CD4-positive, alpha-beta memory T cell (primary cell): ENCODE measurements at regions not wholly inside any gene's neighbourhood (a gene's known extent, or its start where the extent isn't known, plus 50 kb on each side); places are given as distances from the start of the nearest gene placed in this dataset.
"Not testable (repeated sequence)": the region's sequence is repeated elsewhere in the genome, so short reads cannot be mapped to it uniquely, and the experiment has no call there.

Experiments
- CTCF ChIA-PET: fragments of 350-600 bp; sonication (Branson Sonifier 250); formaldehyde crosslinking; loops from one replicate; lab custom pipeline; 2021; ENCODE audit warnings: inconsistent platforms; ENCODE audit not compliant: partially characterized antibody; lab: Charles Lee
- POLR2A ChIA-PET: fragments of 350-600 bp; sonication (Branson Sonifier 250); formaldehyde crosslinking; loops from one replicate; lab custom pipeline; 2021; ENCODE audit not compliant: partially characterized antibody; lab: Charles Lee
- DNase-seq, 5 donors: peaks; one replicate each; pipeline versions ENCODE4 v3.0.0 to v3.0.0-alpha.2; 2020 to 2022; ENCODE audit warnings: mixed read lengths in 1 of 5
- H3K27ac ChIP-seq: one replicate; pipeline ENCODE4 v1.7.0; 2013; ENCODE audit warnings: low read depth, low read length
- H3K27me3 ChIP-seq: 2 replicates; pipeline ENCODE4 v1.7.0; 2013; ENCODE audit warnings: mild to moderate bottlenecking, low read length, moderate library complexity; ENCODE audit not compliant: insufficient read depth
- H3K36me3 ChIP-seq: 2 replicates; pipeline ENCODE4 v1.7.0; 2013; ENCODE audit warnings: mild to moderate bottlenecking, low read length, moderate library complexity; ENCODE audit not compliant: insufficient read depth
- H3K4me1 ChIP-seq: 2 replicates; pipeline ENCODE4 v1.7.0; 2013; ENCODE audit warnings: mild to moderate bottlenecking, low read length, moderate library complexity; ENCODE audit not compliant: insufficient read depth
- H3K4me3 ChIP-seq, 2 donors: one replicate each; pipeline ENCODE4 v1.7.0; 2013; ENCODE audit warnings: low read length in 2 of 2, mild to moderate bottlenecking in 1 of 2
- H3K9me3 ChIP-seq, 2 donors: one replicate each; pipeline ENCODE4 v1.7.0; 2013; ENCODE audit warnings: low read length in 2 of 2, control low read depth in 1 of 2; ENCODE audit not compliant: control insufficient read depth in 1 of 2
- H3K27ac Mint-ChIP-seq, 7 donors: one replicate each; pipeline ENCODE4 v1.8.0; 2020 to 2021; ENCODE audit warnings: mixed read lengths in 7 of 7, mild to moderate bottlenecking in 6 of 7, inconsistent platforms in 3 of 7, moderate library complexity in 3 of 7
- H3K27me3 Mint-ChIP-seq, 2 donors: one replicate each; pipeline ENCODE4 v1.8.0; 2020 to 2021; ENCODE audit warnings: mixed read lengths in 2 of 2
- H3K36me3 Mint-ChIP-seq, 2 donors: one replicate each; pipeline ENCODE4 v1.8.0; 2020 to 2021; ENCODE audit warnings: mixed read lengths in 2 of 2, inconsistent platforms in 1 of 2, mild to moderate bottlenecking in 1 of 2
- H3K4me1 Mint-ChIP-seq, 4 donors: one replicate each; pipeline ENCODE4 v1.8.0; 2020 to 2021; ENCODE audit warnings: mixed read lengths in 4 of 4, mild to moderate bottlenecking in 1 of 4
- H3K4me3 Mint-ChIP-seq, 8 donors: one replicate each; pipeline ENCODE4 v1.8.0; 2020 to 2021; ENCODE audit warnings: mixed read lengths in 8 of 8, mild to moderate bottlenecking in 7 of 8, moderate library complexity in 6 of 8, inconsistent platforms in 3 of 8
- H3K9me3 Mint-ChIP-seq, 8 donors: one replicate each; pipeline ENCODE4 v1.8.0; 2020 to 2021; ENCODE audit warnings: mixed read lengths in 8 of 8, mild to moderate bottlenecking in 5 of 8, inconsistent platforms in 3 of 8, moderate library complexity in 1 of 8
- intact Hi-C: fragments of 100-400 bp; cut with micrococcal nuclease; formaldehyde crosslinking; loops from one replicate; pipeline ENCODE4 v1.15.1; 2023

- H3K4me1 ChIP-seq, H3K4me3 ChIP-seq, H3K36me3 Mint-ChIP-seq, H3K9me3 Mint-ChIP-seq, H3K27me3 Mint-ChIP-seq, H3K27me3 ChIP-seq, H3K4me1 Mint-ChIP-seq, H3K36me3 ChIP-seq, H3K27ac ChIP-seq, H3K9me3 ChIP-seq, H3K27ac Mint-ChIP-seq, POLR2A ChIA-PET, H3K4me3 Mint-ChIP-seq, CTCF ChIA-PET, intact Hi-C loops, DNase-seq: not testable (repeated sequence)
Observed at GRCh38 chr1:206356310-206356709, 114.0 kb upstream of the IKBKE start.

- POLR2A ChIA-PET, CTCF ChIA-PET: not testable (repeated sequence)
Observed at GRCh38 chr1:206357962-206358361, 112.3 kb upstream of the IKBKE start.

GRCh38 chr1:206358771-206359170, 111.5 kb upstream of the IKBKE start:
- H3K27me3 ChIP-seq, CTCF ChIA-PET, POLR2A ChIA-PET, H3K36me3 ChIP-seq, H3K27ac Mint-ChIP-seq, H3K4me1 Mint-ChIP-seq, H3K9me3 ChIP-seq, H3K36me3 Mint-ChIP-seq, H3K4me3 ChIP-seq, H3K4me1 ChIP-seq, intact Hi-C loops, DNase-seq, H3K27ac ChIP-seq, H3K9me3 Mint-ChIP-seq, H3K27me3 Mint-ChIP-seq, H3K4me3 Mint-ChIP-seq: not testable (repeated sequence)

More at GRCh38 chr1:206357962-206358361, 112.3 kb upstream of the IKBKE start:
- H3K27ac ChIP-seq, H3K4me1 ChIP-seq, H3K9me3 Mint-ChIP-seq, H3K27me3 ChIP-seq, H3K36me3 ChIP-seq, DNase-seq, H3K27me3 Mint-ChIP-seq, H3K9me3 ChIP-seq, H3K36me3 Mint-ChIP-seq, H3K4me3 ChIP-seq, H3K4me1 Mint-ChIP-seq, H3K4me3 Mint-ChIP-seq, intact Hi-C loops: not testable (repeated sequence)
- peak overlapping the region in 1 of 7 donors; percentile 72 for H3K27ac Mint-ChIP-seq

- H3K27ac Mint-ChIP-seq, H3K4me3 ChIP-seq, H3K9me3 ChIP-seq, H3K27me3 ChIP-seq, POLR2A ChIA-PET, H3K9me3 Mint-ChIP-seq, H3K27ac ChIP-seq, DNase-seq, intact Hi-C loops, H3K36me3 ChIP-seq, H3K4me1 Mint-ChIP-seq, H3K27me3 Mint-ChIP-seq, H3K36me3 Mint-ChIP-seq, H3K4me3 Mint-ChIP-seq, H3K4me1 ChIP-seq: not testable (repeated sequence)
- CTCF ChIA-PET = interaction anchor here (0.7 kb wide), 1 partner anchor 102 kb away, joined by 3 read pairs; no protein-coding TSS in a partner anchor
Observed at GRCh38 chr1:206359377-206359776, 110.9 kb upstream of the IKBKE start.

GRCh38 chr1:206361978-206362543, 108.2 kb upstream of the IKBKE start:
- H3K27ac ChIP-seq, H3K27me3 ChIP-seq, H3K4me3 ChIP-seq, H3K36me3 ChIP-seq, H3K4me1 Mint-ChIP-seq, POLR2A ChIA-PET, H3K4me1 ChIP-seq, H3K9me3 Mint-ChIP-seq, H3K36me3 Mint-ChIP-seq, H3K27me3 Mint-ChIP-seq, CTCF ChIA-PET, DNase-seq, H3K27ac Mint-ChIP-seq, H3K9me3 ChIP-seq, H3K4me3 Mint-ChIP-seq, intact Hi-C loops: not testable (repeated sequence)

DNA sequence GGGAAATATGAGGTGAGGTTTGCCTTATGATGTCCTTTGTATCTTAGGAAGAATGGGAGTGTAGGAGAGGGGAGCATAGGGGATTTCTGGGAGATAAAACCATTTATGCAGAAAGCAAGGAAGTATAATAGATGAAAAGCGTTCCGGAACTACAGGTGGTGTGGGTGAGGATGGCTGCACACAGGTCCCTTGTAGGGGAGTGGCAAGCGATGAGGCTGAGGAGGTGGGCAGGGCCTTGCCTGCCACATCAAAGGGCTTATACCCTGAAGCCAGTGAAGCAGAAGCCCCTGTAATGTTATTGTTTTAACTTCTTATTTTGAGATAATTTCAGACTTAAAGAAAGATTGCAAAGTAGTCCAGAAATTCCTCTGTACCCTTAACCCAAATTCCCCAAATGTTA, 107.3 kb upstream of the IKBKE start:
- CTCF ChIA-PET, H3K9me3 Mint-ChIP-seq, POLR2A ChIA-PET, H3K4me1 Mint-ChIP-seq, H3K4me3 ChIP-seq, H3K27ac ChIP-seq, H3K36me3 ChIP-seq, H3K27ac Mint-ChIP-seq, H3K27me3 ChIP-seq, H3K4me3 Mint-ChIP-seq, H3K9me3 ChIP-seq, H3K27me3 Mint-ChIP-seq, H3K4me1 ChIP-seq, intact Hi-C loops, DNase-seq, H3K36me3 Mint-ChIP-seq: not testable (repeated sequence)

DNA sequence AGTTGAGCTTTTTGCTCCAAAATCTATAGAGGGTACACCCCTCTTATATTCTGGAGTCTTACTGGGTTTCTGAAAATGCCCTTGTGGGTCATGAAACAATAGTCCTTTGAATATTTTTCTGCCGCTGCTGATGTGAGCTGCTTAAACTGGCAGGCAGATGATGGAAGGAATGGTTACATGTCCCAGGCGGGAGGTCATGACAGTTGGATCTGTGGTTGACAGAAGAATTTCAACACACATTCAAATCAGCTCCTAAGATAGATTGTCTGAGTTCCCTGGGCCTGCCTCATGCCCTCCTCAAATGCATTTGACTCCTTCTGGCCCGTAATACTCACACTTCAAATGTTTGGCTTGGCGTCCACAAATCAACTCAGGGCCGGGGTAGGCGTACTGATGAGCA, 105.0 kb upstream of the IKBKE start:
- H3K27ac Mint-ChIP-seq, H3K36me3 ChIP-seq, POLR2A ChIA-PET, H3K27me3 Mint-ChIP-seq, H3K36me3 Mint-ChIP-seq, H3K4me3 ChIP-seq, H3K27me3 ChIP-seq, CTCF ChIA-PET, H3K4me3 Mint-ChIP-seq, H3K9me3 Mint-ChIP-seq, DNase-seq, H3K27ac ChIP-seq, intact Hi-C loops, H3K4me1 ChIP-seq, H3K4me1 Mint-ChIP-seq, H3K9me3 ChIP-seq: not testable (repeated sequence)

- POLR2A ChIA-PET, H3K4me1 ChIP-seq, intact Hi-C loops, DNase-seq, H3K9me3 Mint-ChIP-seq, H3K27me3 ChIP-seq, H3K27ac Mint-ChIP-seq, H3K27ac ChIP-seq, H3K4me3 Mint-ChIP-seq, H3K36me3 ChIP-seq, H3K4me1 Mint-ChIP-seq, H3K27me3 Mint-ChIP-seq, H3K36me3 Mint-ChIP-seq, CTCF ChIA-PET, H3K4me3 ChIP-seq, H3K9me3 ChIP-seq: not testable (repeated sequence)
Observed at GRCh38 chr1:206366131-206366530, 104.1 kb upstream of the IKBKE start.
